ENCODE measurements at regions not wholly inside any gene's neighbourhood (a gene's known extent, or its start where the extent isn't known, plus 50 kb on each side); places are given as distances from the start of the nearest gene placed in this dataset.
"Not testable (repeated sequence)": the region's sequence is repeated elsewhere in the genome, so short reads cannot be mapped to it uniquely, and the experiment has no call there.

DNA sequence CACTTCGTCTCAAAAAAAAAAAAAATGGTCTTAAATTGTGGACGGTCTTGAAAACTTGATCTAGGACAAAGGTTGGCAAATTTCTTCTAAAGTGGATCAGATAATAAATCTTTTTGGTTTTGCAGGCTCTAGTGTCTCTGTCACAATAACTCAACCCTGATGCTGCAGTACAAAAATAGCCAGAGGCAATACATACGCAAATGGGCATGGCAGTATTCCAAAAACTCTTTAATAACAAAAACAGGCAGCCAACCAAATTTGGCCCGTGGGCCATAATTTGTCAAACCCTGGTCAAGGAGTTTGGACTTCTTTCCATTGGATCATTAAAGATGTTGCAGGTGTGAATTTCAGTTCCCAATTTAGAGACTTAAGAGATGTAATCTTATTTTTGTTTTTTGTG lies 93.5 kb upstream of the MRI1 start:
- no peak for DNase-seq
- no peak for TF ChIP-seq POLR2A (IDR thresholded peaks at IDR 0.05; ENCODE audit: low read length)

DNA sequence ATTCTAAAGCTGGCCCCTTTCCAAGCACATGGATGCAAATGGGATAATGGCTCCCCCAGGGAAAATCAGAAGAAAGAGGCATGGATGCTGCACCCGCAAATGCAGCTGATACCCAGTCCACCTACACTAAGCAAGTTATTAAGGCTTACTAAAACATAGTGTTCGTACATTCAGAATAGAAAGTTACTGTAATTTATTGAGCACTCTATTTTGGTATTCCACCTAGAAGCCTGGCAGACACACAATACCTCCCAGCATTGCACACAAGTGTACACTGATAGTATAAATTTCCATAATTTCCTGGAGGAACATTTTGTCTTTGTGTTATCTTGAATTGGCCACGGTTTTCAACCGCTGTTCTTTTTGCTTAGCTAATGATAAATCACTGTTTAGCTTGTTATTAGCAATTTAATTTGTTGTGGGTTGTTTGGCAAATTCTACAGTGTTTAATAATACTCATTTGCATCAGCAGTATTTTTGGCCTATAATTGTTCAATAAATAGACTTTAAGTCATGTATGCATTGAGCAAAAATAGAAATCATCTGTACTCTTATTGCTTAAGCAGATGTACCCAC lies 94.5 kb upstream of the MRI1 start:
- no peak for DNase-seq
- TF ChIP-seq GATA1 (IDR thresholded peaks at IDR 0.05; ENCODE audit: low read depth, low read length) (no peak), POLR2A (IDR thresholded peaks at IDR 0.05; ENCODE audit: low read length) (no peak)

DNA sequence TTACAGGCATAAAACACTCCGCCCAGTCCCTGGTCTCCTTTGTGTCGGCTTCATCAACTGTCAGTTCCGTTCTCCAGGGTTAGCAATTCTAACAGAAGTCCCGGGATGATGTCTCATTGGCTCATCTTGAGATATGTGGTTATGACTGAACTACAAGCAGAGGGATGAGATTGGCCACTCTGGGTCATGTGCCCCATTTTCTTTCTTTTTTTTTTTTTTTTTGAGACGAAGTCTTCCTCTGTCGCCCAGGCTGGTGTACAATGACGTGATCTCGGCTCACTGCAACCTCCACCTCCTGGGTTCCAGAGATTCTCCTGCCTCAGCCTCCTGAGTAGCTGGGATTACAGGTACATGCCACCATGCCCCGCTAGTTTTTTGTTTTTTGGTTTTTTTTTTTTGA lies 95.4 kb upstream of the MRI1 start:
- no peak for DNase-seq
- TF ChIP-seq POLR2A (IDR thresholded peaks at IDR 0.05; ENCODE audit: low read length) (no peak), GATA1 (IDR thresholded peaks at IDR 0.05; ENCODE audit: low read depth, low read length) (no peak)

DNA sequence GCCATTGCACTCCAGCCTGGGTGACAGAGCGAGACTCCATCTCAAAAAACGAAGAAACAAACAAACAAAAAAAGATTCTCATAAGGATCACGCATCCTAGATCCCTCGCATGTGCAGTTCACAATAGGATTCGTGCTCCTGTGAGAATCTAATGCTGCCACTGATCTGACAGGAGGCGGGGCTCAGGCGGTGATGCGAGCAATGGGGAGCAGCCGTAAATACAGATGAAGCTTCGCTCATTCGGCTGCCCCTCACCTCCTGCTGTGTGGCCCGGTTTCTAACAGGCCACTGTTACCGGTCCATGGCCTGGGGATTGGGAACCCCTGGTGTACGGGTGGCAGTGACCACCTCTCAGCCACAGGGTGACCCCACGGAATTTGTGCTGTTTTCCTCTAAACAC lies 98.2 kb upstream of the MRI1 start:
- TF ChIP-seq POLR2A (IDR thresholded peaks at IDR 0.05; ENCODE audit: low read length) (no peak), GATA1 (IDR thresholded peaks at IDR 0.05; ENCODE audit: low read depth, low read length) (no peak)
- DNase-seq: no peak

DNA sequence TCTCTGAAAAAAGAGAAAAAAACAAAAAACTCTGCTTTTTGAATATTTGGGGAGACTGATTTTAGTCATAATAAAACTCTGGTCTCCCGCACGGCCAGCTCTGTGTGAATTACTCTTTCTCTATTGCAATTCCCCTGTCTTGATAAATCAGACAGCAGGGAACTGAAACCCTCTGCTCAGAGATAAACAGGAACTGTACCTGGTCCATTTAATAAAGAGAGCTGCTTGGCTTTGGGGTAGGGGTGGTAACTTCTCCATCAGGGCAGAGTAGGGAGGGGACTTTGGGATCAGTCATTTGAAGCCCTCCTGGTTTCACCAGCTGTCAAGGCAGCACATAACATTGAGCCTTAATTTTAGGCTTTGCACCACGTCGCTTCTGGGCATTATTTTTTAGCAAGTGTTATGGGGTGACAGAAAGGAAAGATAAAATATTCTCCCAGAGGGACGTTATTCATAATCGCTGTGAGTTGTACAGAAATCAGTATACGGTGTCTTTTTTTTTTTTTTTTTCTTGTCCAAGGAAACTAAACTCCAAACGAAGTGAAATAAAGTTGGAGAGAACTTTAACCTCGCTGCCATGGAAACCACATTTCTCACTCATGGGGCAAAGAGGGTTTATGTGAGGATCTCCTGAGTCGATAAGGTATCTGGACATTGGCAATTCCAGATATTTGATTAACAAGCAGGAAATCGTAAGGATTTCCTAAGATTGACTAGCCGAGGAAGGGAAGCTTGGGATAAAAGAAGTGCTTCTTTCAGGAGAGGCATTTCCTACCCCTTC lies 99.0 kb upstream of the MRI1 start:
- DNase-seq: no peak
- TF ChIP-seq GATA1 (IDR thresholded peaks at IDR 0.05; ENCODE audit: low read depth, low read length) (no peak), POLR2A (IDR thresholded peaks at IDR 0.05; ENCODE audit: low read length) (no peak)

DNA sequence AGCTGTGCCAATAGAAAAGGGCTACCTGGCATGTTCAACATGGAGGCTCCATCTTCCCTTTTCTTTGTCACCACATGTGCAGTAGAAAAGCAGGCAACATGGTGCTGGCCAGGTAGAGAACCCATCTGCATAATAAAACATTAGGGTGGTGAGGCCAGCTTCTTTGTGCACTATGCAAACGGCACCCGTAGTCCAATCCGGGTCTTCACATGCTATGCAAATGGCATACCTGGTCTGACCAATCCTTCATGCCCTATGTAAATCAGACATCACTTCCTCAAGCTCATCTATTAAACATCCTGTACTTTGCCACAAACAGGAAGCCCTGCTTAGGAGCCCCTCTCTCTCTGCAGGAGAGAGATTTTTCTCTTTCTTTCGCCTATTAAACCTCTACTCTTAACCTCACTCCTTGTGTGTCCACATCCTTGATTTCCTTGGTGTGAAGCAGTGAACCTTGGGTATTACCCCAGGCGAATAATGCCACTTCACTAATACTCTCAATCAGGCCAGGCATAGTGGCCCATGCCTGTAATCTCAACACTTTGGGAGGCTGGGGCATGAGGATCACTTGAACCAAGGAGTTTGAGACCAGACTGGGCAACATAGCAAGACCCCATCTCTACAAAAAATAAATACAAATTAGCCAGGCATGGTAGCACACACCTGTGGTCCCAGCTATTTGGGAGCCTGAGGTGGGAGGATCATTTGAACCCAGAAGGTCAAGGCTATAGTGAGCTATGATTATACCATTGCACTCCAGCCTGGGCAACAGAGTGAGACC lies 111.3 kb upstream of the MRI1 start:
- DNase-seq: no peak
- TF ChIP-seq GATA1 (IDR thresholded peaks at IDR 0.05; ENCODE audit: low read depth, low read length): no peak
- TF ChIP-seq POLR2A (IDR thresholded peaks at IDR 0.05; ENCODE audit: low read length): no peak

DNA sequence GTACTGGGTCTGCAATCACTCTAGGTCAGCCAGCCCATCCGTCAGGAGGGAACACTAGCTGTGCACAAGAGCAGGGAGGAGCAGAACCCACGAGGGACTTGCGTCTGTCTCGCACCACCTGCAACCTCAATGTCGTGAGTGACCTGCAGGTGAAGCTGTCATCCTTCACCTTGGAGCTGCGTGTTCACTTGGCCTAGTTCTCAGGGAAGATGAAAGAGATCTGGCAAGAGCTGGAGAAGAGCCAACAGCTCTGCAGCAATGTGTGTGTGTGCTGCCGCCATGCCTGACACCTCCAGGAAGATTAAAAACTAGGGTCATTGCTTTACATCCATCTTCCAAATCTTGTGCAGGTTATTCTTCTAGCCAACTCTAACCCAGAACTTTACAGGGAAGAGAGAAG lies 117.6 kb upstream of the MRI1 start:
- DNase-seq: no peak
- TF ChIP-seq POLR2A (IDR thresholded peaks at IDR 0.05; ENCODE audit: low read length) (no peak), GATA1 (IDR thresholded peaks at IDR 0.05; ENCODE audit: low read depth, low read length) (no peak)

DNA sequence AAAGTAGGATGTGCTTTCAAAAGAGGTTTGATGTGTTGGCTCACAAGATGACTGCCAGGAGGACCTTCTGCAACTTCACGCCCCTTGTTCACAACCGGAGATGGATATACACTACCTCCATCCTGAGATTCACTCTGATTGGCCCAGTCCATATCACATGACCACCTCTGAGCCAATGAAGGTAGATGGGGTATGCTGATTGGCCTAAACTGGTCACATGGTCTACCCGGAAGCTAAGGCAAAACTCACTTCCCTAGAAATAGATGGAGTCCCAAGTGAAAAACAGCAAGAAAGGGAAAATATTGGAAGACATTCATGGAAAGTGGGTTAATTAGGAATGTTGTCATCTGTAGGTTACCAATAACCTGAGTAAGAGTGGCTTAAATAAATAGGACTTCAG lies 119.7 kb upstream of the MRI1 start:
- peak; percentile 9 to 11 for DNase-seq
- TF ChIP-seq GATA1 (IDR thresholded peaks at IDR 0.05; ENCODE audit: low read depth, low read length) (no peak), POLR2A (IDR thresholded peaks at IDR 0.05; ENCODE audit: low read length) (no peak)

DNA sequence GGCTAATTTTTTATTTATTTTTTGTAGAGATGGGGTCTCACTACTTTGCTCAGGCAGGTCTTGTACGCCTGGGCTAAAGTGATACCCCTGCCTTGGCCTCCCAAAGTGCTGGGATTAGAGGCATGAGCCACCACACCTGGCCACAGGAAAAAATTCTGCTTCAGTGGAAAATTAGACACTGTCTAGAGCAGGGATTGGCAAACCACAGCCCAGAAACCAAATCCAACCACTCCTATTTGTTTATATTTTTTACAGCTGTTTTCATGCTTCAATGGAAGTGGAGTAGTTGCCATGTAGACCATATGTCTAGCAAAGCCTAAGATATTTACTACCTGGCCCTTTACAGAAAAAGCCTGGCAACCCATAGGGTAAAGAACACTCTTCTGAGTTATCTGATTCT lies 123.7 kb upstream of the MRI1 start:
- no peak for DNase-seq
- no peak for TF ChIP-seq GATA1 (IDR thresholded peaks at IDR 0.05; ENCODE audit: low read depth, low read length)
- no peak for TF ChIP-seq POLR2A (IDR thresholded peaks at IDR 0.05; ENCODE audit: low read length)

DNA sequence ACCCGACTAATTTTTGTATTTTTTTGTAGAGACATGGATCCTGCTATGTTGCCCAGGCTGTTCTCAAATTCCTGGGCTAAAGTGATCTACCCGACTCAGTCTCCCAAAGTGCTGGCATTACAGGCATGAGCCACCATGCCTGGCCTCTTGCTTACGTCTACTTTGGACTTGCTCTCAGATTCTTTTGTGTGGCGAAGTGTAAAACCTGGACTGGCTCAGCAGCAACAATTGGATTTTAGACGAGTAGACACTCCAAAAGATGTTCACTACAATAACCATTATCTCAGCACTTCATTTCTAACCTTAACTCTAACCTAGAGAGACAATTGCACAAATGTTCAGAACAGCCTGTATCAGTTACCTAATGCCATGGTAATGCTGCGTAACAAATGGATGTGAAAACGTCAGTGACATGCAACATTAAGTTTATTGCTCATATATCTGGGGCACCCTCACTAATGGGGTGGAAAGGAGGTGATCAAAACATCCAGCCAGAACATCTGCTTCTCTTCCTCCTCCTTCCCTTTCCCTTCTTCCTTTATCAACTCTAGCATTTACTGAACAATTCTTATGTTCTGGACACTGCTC lies 124.9 kb upstream of the MRI1 start:
- TF ChIP-seq POLR2A (IDR thresholded peaks at IDR 0.05; ENCODE audit: low read length) (no peak), GATA1 (IDR thresholded peaks at IDR 0.05; ENCODE audit: low read depth, low read length) (no peak)
- DNase-seq: no peak

DNA sequence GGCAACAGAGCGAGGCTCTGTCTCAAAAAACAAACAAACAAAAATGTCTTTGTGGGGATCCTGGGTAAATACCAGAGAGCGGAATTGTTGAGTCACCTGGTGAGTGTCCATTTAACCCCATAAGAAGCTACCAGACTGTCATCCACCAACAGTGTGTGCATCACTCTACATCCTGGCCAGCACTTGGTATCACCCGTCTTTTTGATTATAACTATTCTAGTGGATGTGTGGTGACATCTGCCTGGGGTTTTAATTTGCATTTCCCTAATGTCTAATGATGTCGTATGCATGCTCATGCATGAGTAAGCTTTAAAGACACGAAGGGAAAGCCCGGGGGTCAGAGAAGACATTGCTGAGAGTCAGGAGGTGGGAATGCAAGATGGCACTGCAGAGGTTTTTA lies 126.7 kb upstream of the MRI1 start:
- no peak for TF ChIP-seq GATA1 (IDR thresholded peaks at IDR 0.05; ENCODE audit: low read depth, low read length)
- no peak for TF ChIP-seq POLR2A (IDR thresholded peaks at IDR 0.05; ENCODE audit: low read length)
- DNase-seq: no peak

DNA sequence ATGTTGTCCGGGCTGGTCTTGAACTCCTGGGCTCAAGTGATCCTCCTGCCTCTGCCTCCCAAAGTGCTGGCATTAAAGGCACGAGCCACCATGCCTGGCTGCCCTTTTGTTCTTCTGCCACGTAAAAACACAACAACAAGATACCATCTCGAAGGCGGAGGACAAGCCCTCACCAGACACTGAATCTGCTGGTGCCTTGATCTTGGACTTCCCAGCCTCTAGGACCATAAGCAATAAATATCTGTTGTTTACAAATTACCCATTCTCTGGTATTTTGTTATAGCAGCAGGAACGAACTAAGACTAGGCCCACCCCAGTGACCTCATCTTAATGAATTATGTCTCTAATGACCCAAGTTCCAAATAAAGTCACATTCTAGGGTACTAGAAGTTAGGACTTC lies 128.4 kb upstream of the CACNA1A start:
- TF ChIP-seq POLR2A (IDR thresholded peaks at IDR 0.05; ENCODE audit: low read length) (no peak), GATA1 (IDR thresholded peaks at IDR 0.05; ENCODE audit: low read depth, low read length) (no peak)
- DNase-seq: no peak

DNA sequence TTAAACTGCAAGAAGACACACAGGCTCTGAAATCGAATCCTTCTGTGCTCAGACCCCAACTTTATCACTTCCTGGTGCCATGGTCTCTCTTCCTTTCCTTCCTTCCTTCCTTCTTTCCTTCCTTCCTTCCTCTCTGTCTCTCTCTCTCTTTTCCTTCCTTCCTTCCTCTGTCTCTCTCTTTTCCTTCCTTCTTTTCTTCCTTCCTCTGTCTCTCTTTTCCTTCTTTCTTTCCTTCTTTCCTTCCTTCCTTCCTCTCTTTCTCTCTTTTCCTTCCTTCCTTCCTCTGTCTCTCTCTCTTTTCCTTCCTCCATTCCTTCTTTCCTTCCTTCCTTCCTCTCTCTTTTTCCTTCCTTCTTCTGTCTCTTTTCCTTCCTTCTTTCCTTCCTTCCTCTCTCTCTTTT lies 127.2 kb upstream of the CACNA1A start:
- no peak for TF ChIP-seq POLR2A (IDR thresholded peaks at IDR 0.05; ENCODE audit: low read length)
- no peak for TF ChIP-seq GATA1 (IDR thresholded peaks at IDR 0.05; ENCODE audit: low read depth, low read length)
- no peak for DNase-seq

DNA sequence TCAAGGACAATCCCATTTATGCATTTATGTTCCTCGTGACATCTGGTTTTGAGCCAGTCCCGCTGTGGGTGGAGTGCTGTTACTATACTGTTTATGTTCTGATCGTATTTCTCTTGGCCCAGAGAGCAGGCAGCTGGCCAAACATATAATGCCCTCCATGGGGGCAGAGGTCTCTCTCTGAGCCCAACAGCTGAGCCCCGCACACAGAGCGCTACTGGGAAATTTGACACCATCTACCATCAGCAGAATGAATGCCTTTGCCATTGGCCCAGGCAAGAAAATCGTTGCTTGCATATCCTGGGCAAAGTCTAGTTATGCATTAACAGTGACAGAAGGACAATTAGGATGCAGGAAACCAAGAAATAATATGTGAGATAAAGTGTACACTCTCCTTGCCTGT lies 126.8 kb upstream of the CACNA1A start:
- TF ChIP-seq POLR2A (IDR thresholded peaks at IDR 0.05; ENCODE audit: low read length): no peak
- TF ChIP-seq GATA1 (IDR thresholded peaks at IDR 0.05; ENCODE audit: low read depth, low read length): no peak
- no peak for DNase-seq

DNA sequence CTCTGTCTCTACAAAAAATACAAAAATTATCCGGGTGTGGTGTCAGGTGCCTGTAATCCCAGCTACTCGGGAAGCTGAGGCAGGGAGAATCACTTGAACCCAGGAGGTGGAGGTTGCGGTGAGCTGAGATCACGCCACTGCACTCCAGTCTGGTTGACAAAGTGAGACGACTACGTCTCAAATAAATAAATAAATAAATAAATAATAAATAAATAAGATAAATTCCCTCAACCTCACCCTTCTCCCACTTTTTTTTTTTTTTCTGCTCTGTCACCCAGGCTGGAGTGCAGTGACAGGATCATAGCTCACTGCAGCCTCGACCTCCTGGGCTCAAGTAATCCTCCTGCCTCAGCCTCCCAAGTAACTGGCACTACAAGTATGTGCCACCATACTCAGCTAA lies 125.9 kb upstream of the CACNA1A start:
- not testable (repeated sequence) for DNase-seq

All from erythroblast (primary cell).